ENCODE measurements at regions not wholly inside any gene's neighbourhood (a gene's known extent, or its start where the extent isn't known, plus 50 kb on each side); places are given as distances from the start of the nearest gene placed in this dataset.
"Not testable (repeated sequence)": the region's sequence is repeated elsewhere in the genome, so short reads cannot be mapped to it uniquely, and the experiment has no call there.

DNA sequence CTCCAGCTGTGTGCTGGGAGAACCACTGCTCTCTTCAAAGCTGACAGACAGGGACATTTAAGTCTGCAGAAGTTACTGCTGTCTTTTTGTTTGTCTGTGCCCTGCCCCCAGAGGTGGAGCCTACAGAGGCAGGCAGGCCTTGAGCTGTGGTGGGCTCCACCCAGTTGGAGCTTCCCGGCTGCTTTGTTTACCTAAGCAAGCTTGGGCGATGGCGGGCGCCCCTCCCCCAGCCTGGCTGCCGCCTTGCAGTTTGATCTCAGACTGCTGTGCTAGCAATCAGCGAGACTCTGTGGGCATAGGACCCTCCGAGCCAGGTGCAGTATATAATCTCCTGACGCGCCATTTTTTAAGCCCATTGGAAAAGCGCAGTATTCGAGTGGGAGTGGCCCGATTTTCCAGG lies 119.7 kb downstream of the OSTF1 start:
- TF ChIP-seq ZNF274 (IDR thresholded peaks at IDR 0.05; ENCODE audit: low read depth, low read length); SUZ12 (IDR thresholded peaks at IDR 0.05; ENCODE audit: extremely low read depth, insufficient read depth, insufficient read length); YY1 (IDR thresholded peaks at IDR 0.05; ENCODE audit: insufficient read depth, insufficient read length): not testable (repeated sequence)

All from NT2/D1 (cell line).